ENCODE measurements at regions not wholly inside any gene's neighbourhood (a gene's known extent, or its start where the extent isn't known, plus 50 kb on each side); places are given as distances from the start of the nearest gene placed in this dataset.

DNA sequence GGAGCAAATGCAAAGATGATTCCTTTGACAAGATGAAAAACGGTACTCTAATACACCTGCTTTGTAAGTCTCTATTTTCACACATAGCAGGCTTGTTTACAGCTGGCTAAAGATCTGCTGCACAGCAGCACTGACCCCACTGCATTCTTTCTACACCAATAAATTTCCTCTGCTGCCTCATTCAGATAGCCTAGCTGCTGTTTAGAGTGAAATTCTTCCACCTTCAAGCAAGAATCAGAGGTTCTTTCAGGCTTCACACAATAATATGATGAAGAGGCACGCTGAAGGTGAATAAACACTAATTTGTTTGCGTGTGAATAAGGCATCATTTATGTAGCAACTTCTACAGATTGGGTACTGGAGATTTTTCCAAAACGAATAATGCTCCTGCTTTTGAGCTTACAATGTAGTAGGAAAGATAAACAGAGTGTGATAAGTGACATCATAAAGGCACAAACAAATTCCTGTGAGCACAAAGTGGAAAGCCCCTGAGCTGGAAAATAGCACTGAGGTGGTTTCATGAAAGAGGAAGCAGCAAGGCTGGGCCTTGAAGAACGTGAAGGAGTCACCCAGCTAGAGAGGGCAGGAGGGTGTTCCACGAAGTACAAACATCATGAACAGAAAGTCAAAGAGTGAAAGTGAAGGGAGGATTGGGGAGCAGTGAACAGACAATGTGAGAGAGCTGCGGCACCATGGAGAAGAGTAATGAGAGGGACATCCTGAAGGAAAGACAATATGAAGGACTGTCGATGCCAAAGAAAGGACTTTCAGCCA, 543.4 kb downstream of the CD83 start:
- TF ChIP-seq, protein P1, sequence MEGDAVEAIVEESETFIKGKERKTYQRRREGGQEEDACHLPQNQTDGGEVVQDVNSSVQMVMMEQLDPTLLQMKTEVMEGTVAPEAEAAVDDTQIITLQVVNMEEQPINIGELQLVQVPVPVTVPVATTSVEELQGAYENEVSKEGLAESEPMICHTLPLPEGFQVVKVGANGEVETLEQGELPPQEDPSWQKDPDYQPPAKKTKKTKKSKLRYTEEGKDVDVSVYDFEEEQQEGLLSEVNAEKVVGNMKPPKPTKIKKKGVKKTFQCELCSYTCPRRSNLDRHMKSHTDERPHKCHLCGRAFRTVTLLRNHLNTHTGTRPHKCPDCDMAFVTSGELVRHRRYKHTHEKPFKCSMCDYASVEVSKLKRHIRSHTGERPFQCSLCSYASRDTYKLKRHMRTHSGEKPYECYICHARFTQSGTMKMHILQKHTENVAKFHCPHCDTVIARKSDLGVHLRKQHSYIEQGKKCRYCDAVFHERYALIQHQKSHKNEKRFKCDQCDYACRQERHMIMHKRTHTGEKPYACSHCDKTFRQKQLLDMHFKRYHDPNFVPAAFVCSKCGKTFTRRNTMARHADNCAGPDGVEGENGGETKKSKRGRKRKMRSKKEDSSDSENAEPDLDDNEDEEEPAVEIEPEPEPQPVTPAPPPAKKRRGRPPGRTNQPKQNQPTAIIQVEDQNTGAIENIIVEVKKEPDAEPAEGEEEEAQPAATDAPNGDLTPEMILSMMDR (IDR thresholded peaks at IDR 0.05; ENCODE audit: insufficient read depth, low read depth, low read length): no peak
- no peak for TF ChIP-seq EZH2 (IDR thresholded peaks at IDR 0.05; ENCODE audit: insufficient read depth, low read length)
